Activated T-helper 1 cell treated with anti-CD3 and anti-CD28 coated beads, Interleukin-12 subunit alpha, Interleukin-12 subunit beta, Interleukin-2, Interleukin-4 antibody, amounts not matched to agents 30 ng/mL and 10 ng/mL and 1 ng/mL, durations not matched to agents 14 hours and 24 hours and 36 hours (primary cell): ENCODE measurements at regions not wholly inside any gene's neighbourhood (a gene's known extent, or its start where the extent isn't known, plus 50 kb on each side); places are given as distances from the start of the nearest gene placed in this dataset.

Experiments used
- DNase-seq: peaks from one replicate; pipeline ENCODE4 v3.0.0; 2021; ENCODE audit warnings: low spot score
- H3K27ac Mint-ChIP-seq: one replicate; pipeline ENCODE4 v1.8.0; 2021; ENCODE audit warnings: mild to moderate bottlenecking, mixed read lengths
- H3K27me3 Mint-ChIP-seq: one replicate; pipeline ENCODE4 v1.8.0; 2022; ENCODE audit warnings: mild to moderate bottlenecking, moderate library complexity, mixed read lengths; ENCODE audit not compliant: insufficient read depth
- H3K36me3 Mint-ChIP-seq: one replicate; pipeline ENCODE4 v1.8.0; 2021; ENCODE audit warnings: low read depth, mixed read lengths
- H3K4me1 Mint-ChIP-seq: one replicate; pipeline ENCODE4 v1.8.0; 2021; ENCODE audit warnings: low read depth, mixed read lengths
- H3K4me3 Mint-ChIP-seq: one replicate; pipeline ENCODE4 v1.8.0; 2021; ENCODE audit warnings: mild to moderate bottlenecking, moderate library complexity, mixed read lengths
- H3K9me3 Mint-ChIP-seq: one replicate; pipeline ENCODE4 v1.8.0; 2021; ENCODE audit warnings: mixed read lengths
- intact Hi-C: fragments of 100-400 bp; cut with micrococcal nuclease; formaldehyde crosslinking; loops from one replicate; pipeline ENCODE4 v1.15.1; 2024

- Mint-ChIP-seq H3K27ac (no peak overlapping the region), H3K27me3 (peaks cover 20% of the 10 kb centered on the region), H3K4me3 (no peak overlapping the region), H3K4me1 (no peaks in the 10 kb centered on the region), H3K36me3 (no peaks in the 10 kb centered on the region), H3K9me3 (peaks cover 9% of the 10 kb centered on the region)
- intact Hi-C loops = no loop called here
- no peak for DNase-seq
Measured at GRCh38 chr14:61847861-61848260, 85.6 kb downstream of the SNAPC1 start.

GRCh38 chr14:61854898-61855297 lies 92.7 kb downstream of the SNAPC1 start:
- no peaks in the 10 kb centered on the region for H3K36me3 Mint-ChIP-seq
- peaks cover 29% of the 10 kb centered on the region for H3K27me3 Mint-ChIP-seq
- intact Hi-C loops = no loop called here
- no peak for DNase-seq
- H3K4me3 Mint-ChIP-seq = no peak overlapping the region
- H3K4me1 Mint-ChIP-seq = no peaks in the 10 kb centered on the region
- no peaks in the 10 kb centered on the region for H3K9me3 Mint-ChIP-seq
- H3K27ac Mint-ChIP-seq = no peak overlapping the region

- no peak overlapping the region for H3K4me3 Mint-ChIP-seq
- H3K27ac Mint-ChIP-seq = no peak overlapping the region
- no peaks in the 10 kb centered on the region for H3K36me3 Mint-ChIP-seq
- intact Hi-C loops = loop anchor here (1.0 kb wide), 1 partner anchor 267 kb away; no protein-coding TSS in a partner anchor
- peak; percentile 35 for DNase-seq
- H3K4me1 Mint-ChIP-seq = peaks cover 10% of the 10 kb centered on the region
- H3K9me3 Mint-ChIP-seq = no peaks in the 10 kb centered on the region
- peaks cover 22% of the 10 kb centered on the region for H3K27me3 Mint-ChIP-seq
Measured at GRCh38 chr14:61860294-61860918, 98.2 kb downstream of the SNAPC1 start.

GRCh38 chr14:61861320-61861865 lies 99.2 kb downstream of the SNAPC1 start:
- no peak for DNase-seq
- H3K4me1 Mint-ChIP-seq = peaks cover 10% of the 10 kb centered on the region
- peaks cover 24% of the 10 kb centered on the region for H3K27me3 Mint-ChIP-seq
- no peaks in the 10 kb centered on the region for H3K9me3 Mint-ChIP-seq
- intact Hi-C loops = no loop called here
- no peaks in the 10 kb centered on the region for H3K36me3 Mint-ChIP-seq
- H3K27ac Mint-ChIP-seq = no peak overlapping the region
- no peak overlapping the region for H3K4me3 Mint-ChIP-seq

- Mint-ChIP-seq H3K9me3 (no peaks in the 10 kb centered on the region), H3K27me3 (peaks cover 20% of the 10 kb centered on the region), H3K4me3 (no peak overlapping the region), H3K36me3 (no peaks in the 10 kb centered on the region), H3K4me1 (peaks cover 19% of the 10 kb centered on the region), H3K27ac (no peak overlapping the region)
- intact Hi-C loops = no loop called here
- DNase-seq = no peak
Measured at GRCh38 chr14:61864329-61864898, 102.2 kb downstream of the SNAPC1 start.

- DNase-seq = no peak
- intact Hi-C loops = no loop called here
- peaks cover 11% of the 10 kb centered on the region for H3K9me3 Mint-ChIP-seq
- H3K4me3 Mint-ChIP-seq = no peak overlapping the region
- H3K27ac Mint-ChIP-seq = no peak overlapping the region
- peaks cover 19% of the 10 kb centered on the region for H3K27me3 Mint-ChIP-seq
- H3K4me1 Mint-ChIP-seq = peaks cover 10% of the 10 kb centered on the region
- H3K36me3 Mint-ChIP-seq = peaks cover 1% of the 10 kb centered on the region
Measured at GRCh38 chr14:61866932-61867920, 105.0 kb downstream of the SNAPC1 start.

- DNase-seq = no peak
- intact Hi-C loops = no loop called here
- peaks cover 10% of the 10 kb centered on the region for H3K4me1 Mint-ChIP-seq
- H3K27me3 Mint-ChIP-seq = peaks cover 23% of the 10 kb centered on the region
- H3K4me3 Mint-ChIP-seq = no peak overlapping the region
- H3K36me3 Mint-ChIP-seq = peaks cover 1% of the 10 kb centered on the region
- H3K27ac Mint-ChIP-seq = no peak overlapping the region
- peaks cover 11% of the 10 kb centered on the region for H3K9me3 Mint-ChIP-seq
Measured at GRCh38 chr14:61868846-61869245, 106.6 kb downstream of the SNAPC1 start.

GRCh38 chr14:61870163-61870562 lies 107.9 kb downstream of the SNAPC1 start:
- H3K27ac Mint-ChIP-seq = no peak overlapping the region
- DNase-seq = no peak
- intact Hi-C loops = no loop called here
- peaks cover 30% of the 10 kb centered on the region for H3K27me3 Mint-ChIP-seq
- H3K4me3 Mint-ChIP-seq = no peak overlapping the region
- peaks cover 1% of the 10 kb centered on the region for H3K36me3 Mint-ChIP-seq
- peaks cover 11% of the 10 kb centered on the region for H3K9me3 Mint-ChIP-seq
- peaks cover 10% of the 10 kb centered on the region for H3K4me1 Mint-ChIP-seq

GRCh38 chr14:61872452-61872851 lies 110.2 kb downstream of the SNAPC1 start:
- H3K4me3 Mint-ChIP-seq = no peak overlapping the region
- H3K27me3 Mint-ChIP-seq = peaks cover 27% of the 10 kb centered on the region
- intact Hi-C loops = no loop called here
- peaks cover 11% of the 10 kb centered on the region for H3K9me3 Mint-ChIP-seq
- H3K4me1 Mint-ChIP-seq = peaks cover 4% of the 10 kb centered on the region
- H3K27ac Mint-ChIP-seq = no peak overlapping the region
- peaks cover 1% of the 10 kb centered on the region for H3K36me3 Mint-ChIP-seq
- no peak for DNase-seq

- peaks cover 5% of the 10 kb centered on the region for H3K9me3 Mint-ChIP-seq
- no peaks in the 10 kb centered on the region for H3K4me1 Mint-ChIP-seq
- DNase-seq = no peak
- intact Hi-C loops = no loop called here
- H3K36me3 Mint-ChIP-seq = no peaks in the 10 kb centered on the region
- H3K4me3 Mint-ChIP-seq = no peak overlapping the region
- H3K27me3 Mint-ChIP-seq = peaks cover 42% of the 10 kb centered on the region
- H3K27ac Mint-ChIP-seq = no peak overlapping the region
Measured at GRCh38 chr14:61875483-61875882, 113.3 kb downstream of the SNAPC1 start.

- no peak overlapping the region for H3K4me3 Mint-ChIP-seq
- H3K36me3 Mint-ChIP-seq = no peaks in the 10 kb centered on the region
- H3K27me3 Mint-ChIP-seq = peaks cover 48% of the 10 kb centered on the region
- intact Hi-C loops = no loop called here
- no peak for DNase-seq
- H3K27ac Mint-ChIP-seq = no peak overlapping the region
- no peaks in the 10 kb centered on the region for H3K9me3 Mint-ChIP-seq
- H3K4me1 Mint-ChIP-seq = no peaks in the 10 kb centered on the region
Measured at GRCh38 chr14:61876362-61877034, 114.3 kb downstream of the SNAPC1 start.

- no peak for DNase-seq
- Mint-ChIP-seq H3K4me1 (no peaks in the 10 kb centered on the region), H3K9me3 (no peaks in the 10 kb centered on the region), H3K36me3 (no peaks in the 10 kb centered on the region), H3K27me3 (peaks cover 48% of the 10 kb centered on the region), H3K27ac (no peak overlapping the region), H3K4me3 (no peak overlapping the region)
- intact Hi-C loops = no loop called here
Measured at GRCh38 chr14:61877035-61877390, 114.8 kb downstream of the SNAPC1 start.
